OCI-LY7 (cell line): ENCODE measurements at regions not wholly inside any gene's neighbourhood (a gene's known extent, or its start where the extent isn't known, plus 50 kb on each side); places are given as distances from the start of the nearest gene placed in this dataset.

Experiments
- BruUV-seq: library from RNA; stranded (reverse); fragments of 400-500 nt; replicated peaks from 2 replicates; lab custom pipeline; 2021; lab: Mats Ljungman, UMichigan
- CTCF ChIA-PET: fragments of 300-600 bp; sonication (Branson Sonifier 250); formaldehyde crosslinking; loops from one replicate; lab custom pipeline; 2022; ENCODE audit warnings: antibody characterized with exemption; ENCODE audit not compliant: unreplicated experiment; lab: Charles Lee
- POLR2A ChIA-PET: fragments of 300-600 bp; sonication (Branson Sonifier 250); formaldehyde crosslinking; loops from one replicate; lab custom pipeline; 2022; ENCODE audit warnings: antibody characterized with exemption; lab: Charles Lee
- DNase-seq: peaks from one replicate; pipeline ENCODE4 v3.0.0-alpha.2; 2015; ENCODE audit warnings: low spot score
- H2AFZ ChIP-seq: fragments of 200-600 bp; sonication (generic), shearing (Covaris generic); 2 replicates; pipeline ENCODE4 v1.6.1; 2014; ENCODE audit warnings: mild to moderate bottlenecking, antibody characterized with exemption, low read length, moderate library complexity
- H3K27ac ChIP-seq: fragments of 200-600 bp; sonication (generic); 2 replicates; pipeline ENCODE4 v1.5.1; 2014; ENCODE audit warnings: mixed run types, low read depth, mild to moderate bottlenecking, moderate library complexity, low read length, inconsistent platforms; ENCODE audit not compliant: poor library complexity, severe bottlenecking
- H3K36me3 ChIP-seq: fragments of 200-600 bp; sonication (generic); 2 replicates; pipeline ENCODE4 v1.6.1; 2014; ENCODE audit warnings: mild to moderate bottlenecking, antibody characterized with exemption, low read length, moderate library complexity, mixed read lengths; ENCODE audit not compliant: insufficient read depth
- H3K4me1 ChIP-seq: fragments of 200-600 bp; sonication (generic); 2 replicates; pipeline ENCODE4 v1.5.1; 2014; ENCODE audit warnings: mild to moderate bottlenecking, low read length; ENCODE audit not compliant: insufficient read depth, poor library complexity, severe bottlenecking
- H3K4me2 ChIP-seq: fragments of 200-600 bp; sonication (generic); 2 replicates; pipeline ENCODE4 v1.6.1; 2014; ENCODE audit warnings: mild to moderate bottlenecking, low read length
- H3K4me3 ChIP-seq: fragments of 200-600 bp; sonication (generic); 2 replicates; pipeline ENCODE4 v1.5.1; 2014; ENCODE audit warnings: mild to moderate bottlenecking, low read depth, low read length; ENCODE audit not compliant: poor library complexity, severe bottlenecking
- H3K79me2 ChIP-seq: fragments of 200-600 bp; sonication (generic); 2 replicates; pipeline ENCODE4 v1.6.1; 2016; ENCODE audit warnings: low read depth, mild to moderate bottlenecking, low read length, moderate library complexity, mixed read lengths; ENCODE audit not compliant: insufficient read depth
- H3K9me2 ChIP-seq: fragments of 200-600 bp; sonication (generic); 2 replicates; pipeline ENCODE4 v1.6.1; 2016; ENCODE audit warnings: mild to moderate bottlenecking, low read length, mixed read lengths; ENCODE audit not compliant: insufficient read depth
- H3K9me3 ChIP-seq: fragments of 200-600 bp; sonication (generic); 2 replicates; pipeline ENCODE4 v1.6.1; 2014; ENCODE audit warnings: mild to moderate bottlenecking, mixed run types, low read length, mixed read lengths
- H4K20me1 ChIP-seq: fragments of 200-600 bp; sonication (generic); 2 replicates; pipeline ENCODE4 v1.6.1; 2014; ENCODE audit warnings: mild to moderate bottlenecking, antibody characterized with exemption, low read length, moderate library complexity, mixed read lengths; ENCODE audit not compliant: insufficient read depth
- EZH2phosphoT487 ChIP-seq: fragments of 200-600 bp; sonication (generic); IDR thresholded peaks from 2 replicates; pipeline ENCODE4 v1.6.1; 2018; ENCODE audit warnings: low read depth, borderline replicate concordance, mild to moderate bottlenecking, mixed run types, antibody characterized with exemption, low read length, moderate library complexity, mixed read lengths
- intact Hi-C: fragments of 100-400 bp; cut with micrococcal nuclease; formaldehyde crosslinking; loops from one replicate; pipeline ENCODE4 v1.10.0; 2022; ENCODE audit not compliant: unreplicated experiment
- TF ChIP-seq, protein P1 (sequence below): fragments of 200-600 bp; sonication (generic); conservative IDR thresholded peaks from 2 replicates; pipeline ENCODE4 v1.5.1; 2014; ENCODE audit warnings: mild to moderate bottlenecking, antibody characterized with exemption, low read length, moderate library complexity, mixed read lengths

DNA sequence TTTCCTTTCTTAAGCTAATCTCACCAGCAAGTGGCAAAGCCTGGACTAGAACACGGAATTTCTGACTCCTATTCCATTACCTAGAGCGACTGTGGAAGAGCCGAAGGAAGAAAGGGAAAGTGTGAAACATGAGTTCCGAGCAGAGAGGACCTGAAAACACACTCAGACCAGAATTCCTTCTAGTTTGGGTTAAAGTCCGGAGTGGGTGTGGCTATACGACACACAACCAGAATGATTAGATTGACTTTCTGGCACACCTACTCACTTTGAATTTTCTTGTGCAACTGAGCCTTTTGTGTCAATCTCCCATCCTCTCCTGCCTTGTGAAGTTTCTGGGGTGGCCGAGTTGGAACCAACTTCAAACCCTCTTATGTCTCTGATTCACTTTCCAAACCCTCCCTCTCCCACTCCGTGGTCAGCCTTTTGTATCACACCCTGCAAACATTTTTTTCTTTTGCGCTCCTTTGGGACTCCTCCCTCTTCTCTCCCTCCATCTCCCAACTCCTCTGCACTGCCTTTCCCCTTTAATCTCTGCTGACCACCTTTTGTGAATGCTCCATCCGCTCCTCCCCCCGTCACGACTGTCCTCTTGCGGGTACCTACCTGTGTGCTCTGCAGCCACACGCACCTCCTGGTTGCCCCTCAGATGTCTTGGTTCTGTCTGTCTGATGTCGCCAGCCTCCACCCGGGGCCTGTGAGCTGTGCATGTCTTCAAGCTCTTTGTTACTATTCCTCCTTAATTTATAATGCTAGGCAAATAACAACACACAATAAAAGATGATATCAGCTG is 86.3 kb upstream of the BLID start:
- no peak overlapping the region for H3K27ac ChIP-seq
- no peaks in the 10 kb centered on the region for H3K4me1 ChIP-seq
- no peak overlapping the region for H3K4me2 ChIP-seq
- POLR2A ChIA-PET = interaction anchor here (0.6 kb wide), 1 partner anchor 403 kb away, joined by 3 read pairs; no protein-coding TSS in a partner anchor
- H3K36me3 ChIP-seq = no peaks in the 10 kb centered on the region
- H4K20me1 ChIP-seq = no peaks in the 10 kb centered on the region
- no peaks in the 10 kb centered on the region for H3K9me2 ChIP-seq
- no peaks in the 10 kb centered on the region for H3K79me2 ChIP-seq
- DNase-seq = no peak
- H3K4me3 ChIP-seq = no peak overlapping the region
- no peaks in the 10 kb centered on the region for H3K9me3 ChIP-seq
- no peak overlapping the region for H2AFZ ChIP-seq
- no peak for TF ChIP-seq EZH2phosphoT487
- TF ChIP-seq, protein P1, sequence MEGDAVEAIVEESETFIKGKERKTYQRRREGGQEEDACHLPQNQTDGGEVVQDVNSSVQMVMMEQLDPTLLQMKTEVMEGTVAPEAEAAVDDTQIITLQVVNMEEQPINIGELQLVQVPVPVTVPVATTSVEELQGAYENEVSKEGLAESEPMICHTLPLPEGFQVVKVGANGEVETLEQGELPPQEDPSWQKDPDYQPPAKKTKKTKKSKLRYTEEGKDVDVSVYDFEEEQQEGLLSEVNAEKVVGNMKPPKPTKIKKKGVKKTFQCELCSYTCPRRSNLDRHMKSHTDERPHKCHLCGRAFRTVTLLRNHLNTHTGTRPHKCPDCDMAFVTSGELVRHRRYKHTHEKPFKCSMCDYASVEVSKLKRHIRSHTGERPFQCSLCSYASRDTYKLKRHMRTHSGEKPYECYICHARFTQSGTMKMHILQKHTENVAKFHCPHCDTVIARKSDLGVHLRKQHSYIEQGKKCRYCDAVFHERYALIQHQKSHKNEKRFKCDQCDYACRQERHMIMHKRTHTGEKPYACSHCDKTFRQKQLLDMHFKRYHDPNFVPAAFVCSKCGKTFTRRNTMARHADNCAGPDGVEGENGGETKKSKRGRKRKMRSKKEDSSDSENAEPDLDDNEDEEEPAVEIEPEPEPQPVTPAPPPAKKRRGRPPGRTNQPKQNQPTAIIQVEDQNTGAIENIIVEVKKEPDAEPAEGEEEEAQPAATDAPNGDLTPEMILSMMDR = no peak
- CTCF ChIA-PET = no interaction called here
- no TSS peak for BruUV-seq
- intact Hi-C loops = loop anchor here (2.0 kb wide), 1 partner anchor 546 kb away; no protein-coding TSS in a partner anchor

DNA sequence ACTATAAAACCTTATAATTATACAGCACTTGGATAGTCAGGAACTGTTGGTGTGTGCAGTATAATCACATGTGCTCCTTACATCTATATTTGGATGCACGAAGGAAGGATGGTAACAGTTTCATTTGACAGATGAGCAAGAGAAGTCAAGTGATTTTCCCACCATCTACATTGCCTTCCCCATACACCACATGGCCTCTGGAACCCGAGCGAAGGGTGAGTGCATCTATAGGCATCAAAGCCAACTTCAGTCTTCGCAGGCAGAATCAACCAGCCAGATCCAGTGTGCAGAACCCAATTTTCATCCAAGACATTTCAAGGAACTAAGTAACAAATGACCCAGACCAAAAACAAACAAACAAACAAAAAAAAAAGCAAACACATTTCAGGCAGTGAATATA is 85.1 kb upstream of the BLID start:
- H3K9me3 ChIP-seq = no peaks in the 10 kb centered on the region
- H3K36me3 ChIP-seq = no peaks in the 10 kb centered on the region
- CTCF ChIA-PET = no interaction called here
- no peak overlapping the region for H2AFZ ChIP-seq
- POLR2A ChIA-PET = no interaction called here
- H3K27ac ChIP-seq = no peak overlapping the region
- no peaks in the 10 kb centered on the region for H3K9me2 ChIP-seq
- no peaks in the 10 kb centered on the region for H3K79me2 ChIP-seq
- no peaks in the 10 kb centered on the region for H4K20me1 ChIP-seq
- intact Hi-C loops = no loop called here
- TF ChIP-seq EZH2phosphoT487 = no peak
- TF ChIP-seq, protein P1 = no peak
- no peak overlapping the region for H3K4me2 ChIP-seq
- H3K4me3 ChIP-seq = no peak overlapping the region
- no peaks in the 10 kb centered on the region for H3K4me1 ChIP-seq
- no TSS peak for BruUV-seq
- no peak for DNase-seq

DNA sequence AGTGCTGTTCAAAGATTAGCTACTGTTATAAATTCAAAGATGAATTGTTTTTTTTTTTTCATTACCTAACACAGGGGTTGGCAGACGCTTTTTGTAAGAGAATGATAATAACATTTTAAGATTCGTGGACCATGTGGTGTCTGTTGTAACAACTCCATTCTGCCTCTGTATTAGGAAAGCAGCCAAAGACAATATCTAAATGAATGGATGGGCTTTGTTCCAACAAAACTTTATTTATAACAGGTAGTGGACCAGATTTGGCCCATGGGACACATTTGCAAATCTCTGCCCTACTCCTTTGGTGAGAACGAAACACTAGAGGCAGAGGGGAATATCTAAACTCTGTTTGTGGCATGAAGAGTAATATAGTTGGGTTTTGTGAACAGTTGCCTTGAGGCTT is 83.6 kb upstream of the BLID start:
- H3K4me2 ChIP-seq = no peak overlapping the region
- no peaks in the 10 kb centered on the region for H3K36me3 ChIP-seq
- no peaks in the 10 kb centered on the region for H3K4me1 ChIP-seq
- CTCF ChIA-PET = no interaction called here
- no peak for DNase-seq
- H3K4me3 ChIP-seq = no peak overlapping the region
- H3K79me2 ChIP-seq = no peaks in the 10 kb centered on the region
- H2AFZ ChIP-seq = no peak overlapping the region
- no peak overlapping the region for H3K27ac ChIP-seq
- H3K9me2 ChIP-seq = no peaks in the 10 kb centered on the region
- POLR2A ChIA-PET = no interaction called here
- H3K9me3 ChIP-seq = no peaks in the 10 kb centered on the region
- H4K20me1 ChIP-seq = no peaks in the 10 kb centered on the region
- intact Hi-C loops = no loop called here
- BruUV-seq = no TSS peak
- TF ChIP-seq, protein P1 = no peak
- no peak for TF ChIP-seq EZH2phosphoT487
